Activated CD4-positive, alpha-beta T cell treated with anti-CD3 and anti-CD28 coated beads for 36 hours (primary cell): ENCODE measurements at regions not wholly inside any gene's neighbourhood (a gene's known extent, or its start where the extent isn't known, plus 50 kb on each side); places are given as distances from the start of the nearest gene placed in this dataset.
A peak's percentile ranks its signal among the peaks of the same experiment; 100 is the strongest.

Experiments used
- ATAC-seq: fragments of 200-7000 bp; cut with Tn5 transposase; one replicate; pipeline ENCODE4 v1.10.0; 2021; ENCODE audit warnings: mild to moderate bottlenecking, moderate library complexity
- CTCF ChIA-PET: fragments of 350-600 bp; sonication (Branson Sonifier 250); formaldehyde crosslinking; loops from one replicate; lab custom pipeline; 2021; ENCODE audit warnings: antibody characterized with exemption; lab: Charles Lee
- POLR2A ChIA-PET: fragments of 350-600 bp; sonication (Branson Sonifier 250); formaldehyde crosslinking; loops from one replicate; lab custom pipeline; 2021; ENCODE audit warnings: antibody characterized with exemption, inconsistent platforms; lab: Charles Lee
- DNase-seq: peaks from one replicate; pipeline ENCODE4 v3.0.0-alpha.2; 2020
- H3K27ac Mint-ChIP-seq: one replicate; pipeline ENCODE4 v1.8.0; 2021; ENCODE audit warnings: mixed read lengths
- H3K27me3 Mint-ChIP-seq: one replicate; pipeline ENCODE4 v1.8.0; 2021; ENCODE audit warnings: mixed read lengths
- H3K36me3 Mint-ChIP-seq: one replicate; pipeline ENCODE4 v1.8.0; 2021; ENCODE audit warnings: low read depth, mixed read lengths
- H3K4me1 Mint-ChIP-seq: one replicate; pipeline ENCODE4 v1.8.0; 2021; ENCODE audit warnings: mixed read lengths
- H3K4me3 Mint-ChIP-seq: one replicate; pipeline ENCODE4 v1.8.0; 2021; ENCODE audit warnings: mild to moderate bottlenecking, moderate library complexity, mixed read lengths
- H3K9me3 Mint-ChIP-seq: one replicate; pipeline ENCODE4 v1.8.0; 2021; ENCODE audit warnings: low read depth, mixed read lengths
- intact Hi-C, 2 experiments: fragments of 100-400 bp; cut with DNase I in 1 of 2; cut with micrococcal nuclease in 1 of 2; formaldehyde crosslinking; loops; one replicate each; pipeline versions ENCODE4 v1.14.2 to v1.15.1; 2022 to 2024; cut with DNase I, micrococcal nuclease

DNA sequence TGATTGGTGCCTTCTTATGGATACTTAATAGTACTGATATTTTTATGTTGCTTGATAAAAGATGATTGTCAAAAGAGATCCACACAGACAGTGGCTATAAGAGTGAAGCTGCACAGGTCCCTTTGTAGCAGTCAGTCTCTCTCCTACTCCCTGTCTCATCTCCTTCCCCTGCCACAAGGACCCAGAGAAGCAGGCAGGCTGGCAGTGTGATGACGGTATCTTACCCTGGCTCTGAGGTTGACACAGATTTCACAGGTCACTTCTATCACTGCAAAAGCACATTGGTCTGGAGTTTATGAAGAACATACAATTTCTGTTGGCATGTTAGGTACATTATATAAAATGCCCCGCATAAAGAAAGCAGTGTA lies 64.4 kb upstream of the AHR start:
- CTCF ChIA-PET: no interaction called here
- ATAC-seq (peak; percentile 49), DNase-seq (peak; percentile 56)
- peaks cover 44% of the 10 kb centered on the region for H3K4me1 Mint-ChIP-seq
- intact Hi-C loops: loop anchor here (1.0 to 5.0 kb wide), 11 partner anchors 27 to 708 kb away; partner anchors contain the start of genes AHR (in 2 of the 2) and SNX13 (in 1 of the 2)
- peaks cover 8% of the 10 kb centered on the region for H3K9me3 Mint-ChIP-seq
- H3K27me3 Mint-ChIP-seq: no peaks in the 10 kb centered on the region
- H3K4me3 Mint-ChIP-seq: peak overlapping the region; percentile 65
- POLR2A ChIA-PET: no interaction called here
- peaks cover 7% of the 10 kb centered on the region for H3K36me3 Mint-ChIP-seq
- peak overlapping the region; percentile 94 for H3K27ac Mint-ChIP-seq

DNA sequence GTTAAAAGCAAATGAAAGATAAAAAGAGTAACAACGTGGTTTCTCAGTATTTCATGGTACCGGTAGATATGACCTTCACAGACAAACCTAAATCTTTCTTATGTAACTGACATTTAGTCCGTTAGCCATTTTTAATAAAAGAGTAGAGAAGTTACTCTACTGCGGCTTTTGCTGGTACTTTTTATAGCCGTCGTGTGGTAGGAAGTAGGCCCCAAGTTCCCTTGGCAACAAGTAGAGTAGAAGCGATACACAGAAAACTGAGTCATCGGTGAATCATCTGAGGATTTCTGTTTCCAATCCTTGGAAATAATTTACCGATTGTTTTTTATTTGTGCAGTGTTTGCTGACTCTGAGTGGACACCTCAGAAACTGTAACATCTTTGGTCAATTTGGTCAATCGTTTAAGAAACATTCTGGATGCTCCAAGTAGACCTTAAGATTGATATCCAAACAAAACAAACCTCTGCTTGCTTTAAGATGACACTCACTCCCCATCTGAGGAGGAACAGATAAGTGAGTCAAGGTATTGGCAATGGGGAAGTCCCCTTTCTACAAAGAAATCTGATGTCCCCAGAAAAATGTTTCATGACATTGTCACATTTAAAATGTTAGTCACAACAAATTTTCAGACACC lies 63.9 kb upstream of the AHR start:
- ATAC-seq: peak; percentile 88
- H3K4me3 Mint-ChIP-seq: peak overlapping the region; percentile 65
- intact Hi-C loops: loop anchor here (1.0 to 5.0 kb wide), 11 partner anchors 27 to 708 kb away; partner anchors contain the start of genes AHR (in 2 of the 2) and SNX13 (in 1 of the 2)
- H3K36me3 Mint-ChIP-seq: peaks cover 7% of the 10 kb centered on the region
- peaks cover 8% of the 10 kb centered on the region for H3K9me3 Mint-ChIP-seq
- peak; percentile 76 for DNase-seq
- POLR2A ChIA-PET: interaction anchor here (0.6 kb wide), 1 partner anchor 74 kb away, joined by 3 read pairs; no protein-coding TSS in a partner anchor
- H3K27me3 Mint-ChIP-seq: no peaks in the 10 kb centered on the region
- H3K27ac Mint-ChIP-seq: peak overlapping the region; percentile 94
- peaks cover 44% of the 10 kb centered on the region for H3K4me1 Mint-ChIP-seq
- CTCF ChIA-PET: interaction anchor here (1.2 kb wide), 1 partner anchor 12 kb away, joined by 3 read pairs; no protein-coding TSS in a partner anchor

DNA sequence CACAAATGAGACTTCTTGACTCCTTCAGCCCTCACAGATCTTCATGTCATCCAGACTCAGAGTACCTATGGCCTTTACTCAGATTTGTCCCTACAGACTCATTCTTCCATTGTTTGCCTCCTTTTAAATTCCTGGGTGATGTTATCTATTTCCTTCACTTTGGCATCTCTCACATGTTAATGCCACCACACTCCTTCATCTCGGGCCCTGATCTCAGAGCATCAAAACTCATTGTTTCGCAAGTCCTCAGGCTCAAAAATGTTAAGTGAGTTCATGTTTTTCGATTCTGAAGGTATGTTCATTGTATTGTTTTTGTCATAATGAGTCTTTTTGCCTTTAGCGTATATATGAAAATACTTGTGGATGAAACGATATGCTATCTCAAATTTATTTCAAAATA lies 62.3 kb upstream of the AHR start:
- peaks cover 8% of the 10 kb centered on the region for H3K9me3 Mint-ChIP-seq
- peak overlapping the region; percentile 48 for H3K27ac Mint-ChIP-seq
- intact Hi-C loops: no loop called here
- no peak for DNase-seq
- peaks cover 44% of the 10 kb centered on the region for H3K4me1 Mint-ChIP-seq
- CTCF ChIA-PET: no interaction called here
- ATAC-seq: no peak
- H3K27me3 Mint-ChIP-seq: no peaks in the 10 kb centered on the region
- POLR2A ChIA-PET: no interaction called here
- no peak overlapping the region for H3K4me3 Mint-ChIP-seq
- peaks cover 7% of the 10 kb centered on the region for H3K36me3 Mint-ChIP-seq

DNA sequence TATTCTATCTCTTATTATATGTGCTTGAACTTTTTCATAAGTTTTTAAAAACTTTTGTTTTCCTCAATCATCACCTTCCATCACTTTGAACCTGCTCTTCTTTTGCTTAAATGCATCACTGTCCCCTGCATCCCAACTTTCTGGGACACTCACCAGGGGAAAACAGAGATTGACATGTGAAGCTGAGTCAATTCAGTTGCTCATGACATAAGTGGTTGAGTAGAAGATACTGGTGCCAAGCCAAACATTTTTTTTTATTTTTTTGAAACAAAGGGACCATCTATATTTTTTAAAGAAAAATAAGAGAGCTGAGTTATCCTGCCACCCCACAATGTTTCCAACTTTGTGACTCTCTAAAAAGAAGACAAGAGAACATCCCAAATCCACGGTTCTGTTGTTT lies 61.8 kb upstream of the AHR start:
- no peak for DNase-seq
- no peak for ATAC-seq
- Mint-ChIP-seq H3K9me3 (peaks cover 8% of the 10 kb centered on the region), H3K4me3 (no peak overlapping the region), H3K4me1 (peaks cover 44% of the 10 kb centered on the region), H3K27me3 (no peaks in the 10 kb centered on the region), H3K27ac (no peak overlapping the region), H3K36me3 (peaks cover 7% of the 10 kb centered on the region)
- POLR2A ChIA-PET: interaction anchor here (0.7 kb wide), 1 partner anchor 25 kb away, joined by 3 read pairs; no protein-coding TSS in a partner anchor
- intact Hi-C loops: no loop called here
- CTCF ChIA-PET: no interaction called here

DNA sequence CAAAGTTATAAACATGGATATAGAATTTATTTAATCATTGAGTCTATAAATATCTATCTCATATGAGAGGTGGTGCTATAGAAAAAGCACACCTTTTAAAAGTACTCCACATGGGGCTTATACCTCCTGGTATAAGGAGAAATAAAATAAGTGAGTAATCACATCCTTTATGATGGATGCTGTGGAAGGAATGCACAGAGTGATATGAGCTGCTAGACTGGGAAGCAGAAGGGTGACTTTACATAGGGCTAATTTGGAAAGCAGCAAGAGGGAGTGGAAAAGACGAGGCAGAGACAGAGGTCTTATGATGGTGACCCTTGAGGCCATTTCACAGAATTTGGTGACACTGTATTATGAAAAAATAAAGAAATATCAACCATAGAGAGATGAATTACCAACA lies 59.4 kb upstream of the AHR start:
- no peak for ATAC-seq
- no peaks in the 10 kb centered on the region for H3K27me3 Mint-ChIP-seq
- no peak overlapping the region for H3K4me3 Mint-ChIP-seq
- peaks cover 6% of the 10 kb centered on the region for H3K9me3 Mint-ChIP-seq
- no peak for DNase-seq
- CTCF ChIA-PET: no interaction called here
- intact Hi-C loops: no loop called here
- no peak overlapping the region for H3K27ac Mint-ChIP-seq
- POLR2A ChIA-PET: no interaction called here
- peaks cover 7% of the 10 kb centered on the region for H3K36me3 Mint-ChIP-seq
- peaks cover 34% of the 10 kb centered on the region for H3K4me1 Mint-ChIP-seq

DNA sequence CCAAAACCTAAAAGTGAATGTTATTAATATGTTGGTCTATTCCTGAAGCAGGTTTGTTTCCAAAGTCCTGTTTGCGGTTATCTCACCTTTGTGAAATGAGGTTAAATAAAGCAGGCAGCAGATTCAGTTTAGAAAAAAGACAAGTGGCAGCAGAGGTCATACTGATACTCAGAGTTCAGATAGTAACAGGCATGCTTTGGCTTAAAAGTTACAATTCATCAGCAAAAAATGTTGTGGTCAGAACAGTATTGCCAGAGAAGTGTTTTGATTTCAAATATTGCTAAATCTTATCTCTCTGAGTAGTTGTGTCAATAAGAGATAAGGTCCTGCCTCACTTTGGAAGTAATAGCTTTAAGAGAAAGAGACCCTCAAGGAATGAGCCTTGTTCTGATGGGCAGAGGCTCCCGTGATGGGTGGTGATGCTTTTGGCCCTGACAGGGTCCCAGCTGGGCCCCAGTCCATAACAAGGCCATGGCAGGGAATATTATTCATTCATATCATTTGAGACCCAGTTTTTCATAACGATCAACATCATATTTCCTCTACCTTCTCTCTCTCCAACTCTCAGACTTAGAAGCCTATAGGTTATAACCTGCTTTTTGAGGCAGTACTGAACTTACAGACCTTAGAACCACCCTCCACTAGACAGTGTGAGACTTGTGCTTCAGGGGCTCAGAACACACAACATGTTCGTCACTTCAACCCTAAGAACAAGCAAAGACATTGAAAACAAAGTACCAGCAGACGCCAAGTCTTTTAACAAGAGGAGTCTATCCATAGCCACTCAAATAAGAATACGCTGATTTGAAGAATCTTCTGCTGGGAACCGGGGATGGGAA lies 58.5 kb upstream of the AHR start:
- ATAC-seq (no peak), DNase-seq (no peak)
- POLR2A ChIA-PET: no interaction called here
- H3K27ac Mint-ChIP-seq: no peak overlapping the region
- intact Hi-C loops: no loop called here
- no peak overlapping the region for H3K4me3 Mint-ChIP-seq
- peaks cover 29% of the 10 kb centered on the region for H3K4me1 Mint-ChIP-seq
- CTCF ChIA-PET: no interaction called here
- H3K27me3 Mint-ChIP-seq: no peaks in the 10 kb centered on the region
- H3K36me3 Mint-ChIP-seq: peaks cover 7% of the 10 kb centered on the region
- peaks cover 6% of the 10 kb centered on the region for H3K9me3 Mint-ChIP-seq

DNA sequence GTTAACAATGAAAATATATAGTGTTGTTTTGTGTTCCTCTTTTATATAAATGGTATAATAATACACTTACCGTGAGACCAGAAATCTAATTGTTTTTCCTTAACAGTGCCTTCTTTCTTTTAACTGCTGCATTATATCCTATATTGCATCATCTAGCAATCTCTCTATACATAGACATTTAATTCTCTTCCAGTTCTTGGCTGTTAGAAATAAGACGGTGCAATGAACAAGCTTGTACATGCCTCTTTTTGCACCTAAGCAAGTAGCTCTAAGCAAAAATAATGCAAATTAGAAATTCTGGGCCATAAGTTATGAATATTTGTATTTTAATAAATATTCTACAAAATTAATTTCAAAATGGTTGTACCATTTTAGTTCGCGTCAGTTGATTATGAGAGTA lies 55.9 kb upstream of the AHR start:
- H3K27me3 Mint-ChIP-seq: no peaks in the 10 kb centered on the region
- peaks cover 4% of the 10 kb centered on the region for H3K4me1 Mint-ChIP-seq
- H3K27ac Mint-ChIP-seq: no peak overlapping the region
- H3K9me3 Mint-ChIP-seq: no peaks in the 10 kb centered on the region
- CTCF ChIA-PET: no interaction called here
- DNase-seq: no peak
- H3K4me3 Mint-ChIP-seq: no peak overlapping the region
- H3K36me3 Mint-ChIP-seq: peaks cover 2% of the 10 kb centered on the region
- intact Hi-C loops: no loop called here
- POLR2A ChIA-PET: no interaction called here
- no peak for ATAC-seq

DNA sequence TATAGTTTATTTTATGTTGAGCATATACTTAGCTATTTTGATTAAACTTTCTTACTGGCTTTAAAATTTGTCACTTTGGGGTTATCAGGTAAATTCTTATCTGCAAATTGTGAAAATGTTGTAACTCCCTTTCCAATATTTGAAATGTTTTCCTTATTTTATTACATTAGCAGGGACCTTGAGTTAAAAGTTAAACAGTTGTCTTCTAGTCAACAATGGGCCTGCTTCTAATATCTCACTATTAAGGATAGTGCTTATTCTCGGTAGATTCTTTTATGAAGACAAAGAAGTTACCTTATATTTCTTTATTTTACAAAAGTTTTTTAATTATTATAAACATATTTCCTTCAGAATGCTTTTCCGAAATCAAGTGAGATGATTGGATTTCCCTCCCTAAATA lies 53.7 kb upstream of the AHR start:
- intact Hi-C loops: no loop called here
- CTCF ChIA-PET: interaction anchor here (0.6 kb wide), 1 partner anchor 22 kb away, joined by 4 read pairs; no protein-coding TSS in a partner anchor
- H3K9me3 Mint-ChIP-seq: no peaks in the 10 kb centered on the region
- peaks cover 5% of the 10 kb centered on the region for H3K4me1 Mint-ChIP-seq
- H3K27ac Mint-ChIP-seq: no peak overlapping the region
- POLR2A ChIA-PET: no interaction called here
- no peaks in the 10 kb centered on the region for H3K36me3 Mint-ChIP-seq
- DNase-seq (no peak), ATAC-seq (no peak)
- H3K27me3 Mint-ChIP-seq: no peaks in the 10 kb centered on the region
- no peak overlapping the region for H3K4me3 Mint-ChIP-seq

DNA sequence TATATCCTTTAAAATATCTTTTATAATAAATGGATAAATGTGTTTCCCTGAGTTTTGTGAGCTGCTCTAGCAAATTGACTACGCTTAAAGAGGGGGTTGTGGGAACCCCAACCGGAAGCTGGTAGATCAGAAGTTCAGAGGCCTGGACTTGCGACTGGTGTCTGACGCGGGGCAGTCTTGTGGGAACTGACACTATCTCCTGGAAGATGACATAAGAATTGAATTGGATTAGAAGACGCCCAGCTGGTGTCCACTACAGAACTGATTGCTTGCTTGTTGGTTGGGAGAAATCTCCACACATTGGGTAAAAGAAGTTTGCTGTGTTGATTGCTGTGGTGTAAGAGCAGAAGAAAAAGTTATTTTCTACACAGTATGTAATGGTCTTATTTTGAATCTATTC lies 51.1 kb upstream of the AHR start:
- H3K4me3 Mint-ChIP-seq: no peak overlapping the region
- CTCF ChIA-PET: interaction anchor here (0.7 to 1.4 kb wide), 3 partner anchors 12 to 187 kb away, joined by 3 read pairs; no protein-coding TSS in a partner anchor

DNA sequence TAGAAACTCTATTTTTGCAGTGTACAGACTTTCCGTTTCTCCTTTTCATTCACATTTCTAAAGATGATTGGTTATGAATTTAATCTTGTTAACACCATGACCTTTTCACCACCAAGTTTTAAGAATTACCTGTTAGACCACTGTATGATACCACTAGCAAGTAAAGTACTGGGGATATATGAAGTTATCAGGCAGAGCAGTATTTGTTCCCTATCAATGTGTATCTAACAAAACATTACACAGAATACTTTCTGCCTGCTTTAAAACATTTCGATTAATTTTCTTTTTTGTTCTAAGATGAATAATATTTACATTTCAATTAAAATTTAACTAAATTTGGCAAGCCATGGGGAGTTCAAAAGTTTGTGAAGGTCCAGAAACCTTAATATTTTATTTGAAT lies 49.9 kb upstream of the AHR start:
- Mint-ChIP-seq H3K36me3 (no peaks in the 10 kb centered on the region), H3K4me1 (peaks cover 5% of the 10 kb centered on the region), H3K4me3 (no peak overlapping the region), H3K27me3 (no peaks in the 10 kb centered on the region), H3K9me3 (no peaks in the 10 kb centered on the region), H3K27ac (no peak overlapping the region)
- no peak for ATAC-seq
- intact Hi-C loops: no loop called here
- POLR2A ChIA-PET: no interaction called here
- DNase-seq: no peak
- CTCF ChIA-PET: no interaction called here

More for the DNA sequence above, 51.1 kb upstream of the AHR start:
- POLR2A ChIA-PET: no interaction called here
- H3K4me1 Mint-ChIP-seq: peaks cover 5% of the 10 kb centered on the region
- H3K27me3 Mint-ChIP-seq: no peaks in the 10 kb centered on the region
- no peak for ATAC-seq
- no peaks in the 10 kb centered on the region for H3K36me3 Mint-ChIP-seq
- no peaks in the 10 kb centered on the region for H3K9me3 Mint-ChIP-seq
- intact Hi-C loops: no loop called here
- no peak overlapping the region for H3K27ac Mint-ChIP-seq
- no peak for DNase-seq
